Kidney (tissue), 13 donors: ENCODE measurements at regions not wholly inside any gene's neighbourhood (a gene's known extent, or its start where the extent isn't known, plus 50 kb on each side); places are given as distances from the start of the nearest gene placed in this dataset.

ENCODE experiments used
- DNase-seq, 5 donors: peaks; one replicate each; pipeline ENCODE4 v3.0.0-alpha.2; 2013 to 2020
- FAIRE-seq: peaks from 2 replicates; lab custom pipeline; 2012; peaks lifted over from hg19 to GRCh38; lab: Jason Lieb, UNC
- H3K27ac ChIP-seq, 2 donors: one replicate each; pipeline ENCODE4 v1.7.0; 2013; ENCODE audit warnings: low read depth in 2 of 2, low read length in 2 of 2, inconsistent platforms in 1 of 2
- H3K27me3 ChIP-seq: one replicate; pipeline ENCODE4 v1.7.1; 2013; ENCODE audit warnings: low read length, inconsistent platforms; ENCODE audit not compliant: control insufficient read depth, insufficient read depth
- H3K36me3 ChIP-seq, 3 donors: one replicate each; pipeline versions ENCODE4 v1.7.0 to v1.7.1; 2013; ENCODE audit warnings: low read length in 3 of 3, control low read depth in 1 of 3, inconsistent platforms in 1 of 3; ENCODE audit not compliant: insufficient read depth in 3 of 3, control insufficient read depth in 2 of 3
- H3K4me1 ChIP-seq, 3 donors: one replicate each; pipeline versions ENCODE4 v1.7.0 to v1.7.1; 2013; ENCODE audit warnings: low read length in 3 of 3, inconsistent platforms in 1 of 3, low read depth in 1 of 3; ENCODE audit not compliant: control insufficient read depth in 2 of 3, insufficient read depth in 2 of 3
- H3K4me3 ChIP-seq, 3 donors: one replicate each; pipeline versions ENCODE4 v1.7.0 to v1.8.1; 2013; ENCODE audit warnings: low read length in 3 of 3, control low read depth in 1 of 3, inconsistent platforms in 1 of 3
- H3K9ac ChIP-seq, 3 donors: one replicate each; pipeline versions ENCODE4 v1.7.0 to v1.7.1; 2013; ENCODE audit warnings: low read length in 3 of 3, control low read depth in 1 of 3, inconsistent platforms in 1 of 3
- H3K9me3 ChIP-seq, 3 donors: one replicate each; pipeline versions ENCODE4 v1.7.0 to v1.7.1; 2013; ENCODE audit warnings: low read length in 3 of 3, control low read depth in 1 of 3, inconsistent platforms in 1 of 3; ENCODE audit not compliant: control insufficient read depth in 2 of 3, insufficient read depth in 1 of 3
- CTCF ChIP-seq: IDR thresholded peaks from 3 replicates; pipeline ENCODE4 v1.5.1; 2012; ENCODE audit warnings: mild to moderate bottlenecking, moderate library complexity, borderline replicate concordance; ENCODE audit not compliant: insufficient read depth; ENCODE audit errors: extremely low read depth
- intact Hi-C: fragments of 100-400 bp; cut with DNase I; formaldehyde crosslinking; loops from one replicate; pipeline ENCODE4 v1.11.1; 2022
- donor health status: control.
- donor health status: control.
- donor health status: control.
- donor health status: control.
- donor health status: control.
- donor health status: DM: yes; HTN: yes; CAD: no.
- donor health status: Normal renal cell carcinoma (clear cell type).

GRCh38 chr22:49251371-49251770 lies 576.3 kb downstream of the BRD1 start:
- no peaks in the 10 kb centered on the region for H3K4me1 ChIP-seq
- intact Hi-C loops, result no loop called here
- TF ChIP-seq CTCF, result no peak
- no peak overlapping the region for H3K27ac ChIP-seq
- H3K36me3 ChIP-seq, result no peaks in the 10 kb centered on the region
- FAIRE-seq (no peak), DNase-seq (no peak)
- H3K9ac ChIP-seq, result no peak overlapping the region
- H3K27me3 ChIP-seq, result no peaks in the 10 kb centered on the region
- H3K4me3 ChIP-seq, result no peak overlapping the region
- H3K9me3 ChIP-seq, result no peaks in the 10 kb centered on the region

- FAIRE-seq, result no peak
- H3K27me3 ChIP-seq, result no peaks in the 10 kb centered on the region
- H3K4me1 ChIP-seq, result no peaks in the 10 kb centered on the region
- H3K4me3 ChIP-seq, result no peak overlapping the region
- intact Hi-C loops, result no loop called here
- DNase-seq, result peak in 1 of 5 donors; percentile 4
- TF ChIP-seq CTCF, result no peak
- no peak overlapping the region for H3K9ac ChIP-seq
- no peaks in the 10 kb centered on the region for H3K9me3 ChIP-seq
- H3K27ac ChIP-seq, result no peak overlapping the region
- no peaks in the 10 kb centered on the region for H3K36me3 ChIP-seq
These were observed 580.3 kb downstream of the BRD1 start for GRCh38 chr22:49247194-49247924.

- DNase-seq, result peak in 1 of 5 donors; percentile 43
- H3K36me3 ChIP-seq, result no peaks in the 10 kb centered on the region
- no peak for FAIRE-seq
These were observed 582.9 kb downstream of the BRD1 start for GRCh38 chr22:49244466-49245420.

More at GRCh38 chr22:49244466-49245420, 582.9 kb downstream of the BRD1 start:
- no peaks in the 10 kb centered on the region for H3K27me3 ChIP-seq
- no peak overlapping the region for H3K27ac ChIP-seq
- intact Hi-C loops, result no loop called here
- no peak overlapping the region for H3K4me3 ChIP-seq
- no peak overlapping the region for H3K9ac ChIP-seq
- H3K4me1 ChIP-seq, result no peaks in the 10 kb centered on the region
- TF ChIP-seq CTCF, result no peak
- no peaks in the 10 kb centered on the region for H3K9me3 ChIP-seq
